ENCODE measurements at regions not wholly inside any gene's neighbourhood (a gene's known extent, or its start where the extent isn't known, plus 50 kb on each side); places are given as distances from the start of the nearest gene placed in this dataset.
"Not testable (repeated sequence)": the region's sequence is repeated elsewhere in the genome, so short reads cannot be mapped to it uniquely, and the experiment has no call there.

- TF ChIP-seq CTCF (conservative IDR thresholded peaks at IDR 0.05) (no peak), EZH2 (IDR thresholded peaks at IDR 0.05; ENCODE audit: low read depth) (no peak)
- no peaks in the 10 kb centered on the region for H3K27me3 ChIP-seq (ENCODE audit: insufficient read depth, low read depth)
- no peak overlapping the region for H3K4me2 ChIP-seq
- no TSS peak for BruUV-seq (replicated peaks)
- H3K9me2 ChIP-seq (ENCODE audit: insufficient read depth) = no peaks in the 10 kb centered on the region
- no peaks in the 10 kb centered on the region for H3K79me2 ChIP-seq (ENCODE audit: low read depth)
- POLR2A ChIA-PET (ENCODE audit: unreplicated experiment) = no interaction called here
- H4K20me1 ChIP-seq (ENCODE audit: insufficient read depth) = no peaks in the 10 kb centered on the region
- intact Hi-C loops (cut with micrococcal nuclease; ENCODE audit: unreplicated experiment) = no loop called here
- no peak overlapping the region for H3K4me3 ChIP-seq
- H3F3A ChIP-seq (ENCODE audit: insufficient read depth, low read depth) = no peaks in the 10 kb centered on the region
- H3K36me3 ChIP-seq (ENCODE audit: low read depth) = no peaks in the 10 kb centered on the region
- H3K9me3 ChIP-seq (ENCODE audit: insufficient read depth, low read depth) = no peaks in the 10 kb centered on the region
- DNase-seq = no peak
- H3K27ac ChIP-seq = no peak overlapping the region
- CTCF ChIA-PET = interaction anchor here (0.6 kb wide), 1 partner anchor 67 kb away, joined by 4 read pairs; no protein-coding TSS in a partner anchor
- H2AFZ ChIP-seq = no peak overlapping the region
- H3K4me1 ChIP-seq (replicated peaks; ENCODE audit: insufficient read depth) = no peaks in the 10 kb centered on the region
These were observed 227.1 kb upstream of the ID4 start for GRCh38 chr6:19609972-19610641.

GRCh38 chr6:19612672-19613466, 224.3 kb upstream of the ID4 start:
- POLR2A ChIA-PET (ENCODE audit: unreplicated experiment); CTCF ChIA-PET; BruUV-seq (replicated peaks); intact Hi-C loops (cut with micrococcal nuclease; ENCODE audit: unreplicated experiment); H3K4me2 ChIP-seq; H3K9me3 ChIP-seq (ENCODE audit: insufficient read depth, low read depth); DNase-seq; H3K27me3 ChIP-seq (ENCODE audit: insufficient read depth, low read depth); H3K4me1 ChIP-seq (replicated peaks; ENCODE audit: insufficient read depth); H4K20me1 ChIP-seq (ENCODE audit: insufficient read depth); H3K27ac ChIP-seq; H3F3A ChIP-seq (ENCODE audit: insufficient read depth, low read depth); H2AFZ ChIP-seq; H3K4me3 ChIP-seq; H3K36me3 ChIP-seq (ENCODE audit: low read depth); H3K9me2 ChIP-seq (ENCODE audit: insufficient read depth); H3K79me2 ChIP-seq (ENCODE audit: low read depth): not testable (repeated sequence)

GRCh38 chr6:19613678-19614077, 223.5 kb upstream of the ID4 start:
- Histone ChIP-seq H3K4me2 (no peak overlapping the region), H2AFZ (no peak overlapping the region), H3K9me3 (ENCODE audit: insufficient read depth, low read depth) (no peaks in the 10 kb centered on the region; the same call in 1 of the 2 replicates), H3K27ac (no peak overlapping the region), H3K36me3 (ENCODE audit: low read depth) (no peaks in the 10 kb centered on the region), H4K20me1 (ENCODE audit: insufficient read depth) (no peaks in the 10 kb centered on the region), H3F3A (ENCODE audit: insufficient read depth, low read depth) (no peaks in the 10 kb centered on the region), H3K79me2 (ENCODE audit: low read depth) (no peaks in the 10 kb centered on the region), H3K27me3 (ENCODE audit: insufficient read depth, low read depth) (no peaks in the 10 kb centered on the region), H3K9me2 (ENCODE audit: insufficient read depth) (no peaks in the 10 kb centered on the region), H3K4me3 (no peak overlapping the region), H3K4me1 (replicated peaks; ENCODE audit: insufficient read depth) (no peaks in the 10 kb centered on the region)
- POLR2A ChIA-PET (ENCODE audit: unreplicated experiment) = no interaction called here
- no TSS peak for BruUV-seq (replicated peaks)
- no peak for DNase-seq
- TF ChIP-seq EZH2 (IDR thresholded peaks at IDR 0.05; ENCODE audit: low read depth) = no peak
- CTCF ChIA-PET = no interaction called here
- intact Hi-C loops (cut with micrococcal nuclease; ENCODE audit: unreplicated experiment) = no loop called here

GRCh38 chr6:19616022-19616421, 221.1 kb upstream of the ID4 start:
- no peak for DNase-seq
- Histone ChIP-seq H3K4me1 (replicated peaks; ENCODE audit: insufficient read depth) (no peaks in the 10 kb centered on the region), H4K20me1 (ENCODE audit: insufficient read depth) (no peaks in the 10 kb centered on the region), H3F3A (ENCODE audit: insufficient read depth, low read depth) (no peaks in the 10 kb centered on the region), H3K4me2 (no peak overlapping the region), H3K4me3 (no peak overlapping the region), H3K36me3 (ENCODE audit: low read depth) (no peaks in the 10 kb centered on the region), H2AFZ (no peak overlapping the region), H3K9me2 (ENCODE audit: insufficient read depth) (no peaks in the 10 kb centered on the region), H3K79me2 (ENCODE audit: low read depth) (no peaks in the 10 kb centered on the region), H3K27ac (no peak overlapping the region), H3K9me3 (ENCODE audit: insufficient read depth, low read depth) (no peaks in the 10 kb centered on the region; the same call in 1 of the 2 replicates), H3K27me3 (ENCODE audit: insufficient read depth, low read depth) (no peaks in the 10 kb centered on the region)
- ChIA-PET POLR2A (ENCODE audit: unreplicated experiment) (no interaction called here), CTCF (no interaction called here)
- no TSS peak for BruUV-seq (replicated peaks)
- intact Hi-C loops (cut with micrococcal nuclease; ENCODE audit: unreplicated experiment) = no loop called here
- no peak for TF ChIP-seq CTCF (conservative IDR thresholded peaks at IDR 0.05)
- TF ChIP-seq EZH2 (IDR thresholded peaks at IDR 0.05; ENCODE audit: low read depth) = no peak

Data from PC-9 (cell line).